GM11168 (cell line): ENCODE measurements at regions not wholly inside any gene's neighbourhood (a gene's known extent, or its start where the extent isn't known, plus 50 kb on each side); places are given as distances from the start of the nearest gene placed in this dataset.

Source experiments
- in situ Hi-C: fragments of 300-500 bp; cut with MboI; formaldehyde crosslinking; loops from one replicate; pipeline ENCODE4 v1.12.0; 2022; ENCODE audit warnings: low sequenced_read_pairs; ENCODE audit not compliant: unreplicated experiment

DNA sequence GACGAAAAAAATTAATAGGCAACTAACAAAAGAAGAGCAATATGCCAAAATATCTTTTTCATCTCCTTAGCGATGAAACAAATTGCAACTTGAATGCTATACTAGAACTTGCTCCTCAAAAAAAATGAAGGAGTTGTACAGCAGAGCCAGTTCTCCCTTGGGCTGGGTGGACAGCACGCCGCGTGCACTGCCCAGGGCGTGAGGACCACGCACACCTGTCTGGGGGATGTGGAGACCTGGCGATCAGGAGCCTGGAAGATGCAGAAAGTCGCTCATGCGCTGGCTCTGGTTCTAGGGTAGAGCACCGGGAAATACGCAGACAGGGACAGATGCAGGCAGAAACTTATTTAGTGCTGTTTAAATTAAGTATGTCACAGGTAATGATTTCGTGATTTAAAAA is 342.0 kb upstream of the IRX4 start:
- in situ Hi-C loops, result no loop called here

DNA sequence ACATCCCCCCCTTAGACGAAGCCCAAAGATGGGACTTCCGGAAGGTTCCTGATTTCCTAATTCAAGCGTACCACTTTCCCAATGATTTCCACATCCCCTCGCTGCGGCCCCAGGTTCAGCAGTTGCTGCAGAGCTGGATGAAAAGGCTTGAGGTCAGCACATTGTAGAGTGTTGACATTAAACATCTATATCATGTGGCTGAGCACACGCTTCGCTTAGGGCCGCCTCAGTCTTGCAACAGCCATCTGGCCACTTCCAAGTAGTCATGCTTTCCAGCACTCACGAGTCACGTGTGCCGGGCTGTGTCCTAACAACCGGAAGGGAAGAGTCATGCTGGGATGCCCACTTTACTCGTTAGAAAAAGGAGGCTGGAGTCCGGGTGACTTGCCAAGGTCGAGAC is 340.6 kb upstream of the IRX4 start:
- in situ Hi-C loops, result no loop called here

DNA sequence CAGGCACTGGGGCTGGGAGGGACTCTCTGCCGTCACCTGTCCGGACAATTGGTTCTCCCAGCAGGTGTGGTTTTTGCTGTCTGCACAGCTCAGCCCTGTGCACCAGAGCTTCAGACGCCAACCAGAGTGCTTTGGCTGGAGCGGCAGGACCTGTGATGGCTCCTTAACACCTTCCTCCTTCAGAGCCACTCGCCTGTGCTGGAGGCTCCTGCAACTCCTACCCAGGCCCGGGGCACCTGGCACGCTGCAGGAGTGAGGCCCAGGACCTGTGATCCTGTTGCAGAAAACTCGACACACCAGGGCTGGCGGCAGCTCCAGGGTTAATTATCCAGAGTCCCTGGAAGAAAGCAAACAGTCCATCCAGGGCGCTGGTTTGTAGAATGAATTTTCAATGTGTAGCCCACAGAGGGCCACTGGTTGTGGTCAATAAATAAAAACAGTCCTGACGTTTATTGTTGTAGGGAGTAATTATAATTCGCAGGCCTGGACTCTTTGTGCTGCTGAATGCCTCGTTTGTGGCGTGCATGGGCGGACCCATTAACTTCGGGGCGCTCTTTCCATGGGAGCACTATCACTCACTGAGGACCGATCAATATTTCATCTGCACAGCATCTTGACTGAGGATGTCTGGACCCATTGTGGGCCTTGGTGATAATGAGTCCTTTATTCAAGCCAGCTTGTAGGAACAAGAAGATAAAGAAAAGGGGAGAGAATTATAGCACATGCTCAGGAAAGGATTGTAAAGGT is 339.7 kb upstream of the IRX4 start:
- in situ Hi-C loops, result no loop called here

DNA sequence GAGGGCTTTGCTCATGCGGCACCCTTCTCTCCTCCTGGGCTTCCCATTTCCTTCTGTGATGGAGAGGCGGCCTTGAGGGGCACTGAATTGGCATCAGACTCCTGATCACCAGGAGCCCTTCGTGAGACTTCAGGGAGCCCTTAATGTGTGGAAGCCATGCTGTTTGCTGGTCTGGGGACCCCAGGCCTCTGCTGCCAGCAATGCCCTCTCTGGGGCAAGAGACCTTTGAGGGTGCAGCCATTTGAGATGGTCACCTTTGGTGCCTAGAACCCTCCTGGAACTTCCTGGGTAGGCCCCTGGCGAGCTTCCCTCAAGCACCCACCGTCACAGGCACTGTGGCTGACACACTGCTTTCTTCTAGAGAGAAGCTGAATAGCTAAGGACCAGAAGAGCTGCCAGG is 338.7 kb upstream of the IRX4 start:
- in situ Hi-C loops, result no loop called here

DNA sequence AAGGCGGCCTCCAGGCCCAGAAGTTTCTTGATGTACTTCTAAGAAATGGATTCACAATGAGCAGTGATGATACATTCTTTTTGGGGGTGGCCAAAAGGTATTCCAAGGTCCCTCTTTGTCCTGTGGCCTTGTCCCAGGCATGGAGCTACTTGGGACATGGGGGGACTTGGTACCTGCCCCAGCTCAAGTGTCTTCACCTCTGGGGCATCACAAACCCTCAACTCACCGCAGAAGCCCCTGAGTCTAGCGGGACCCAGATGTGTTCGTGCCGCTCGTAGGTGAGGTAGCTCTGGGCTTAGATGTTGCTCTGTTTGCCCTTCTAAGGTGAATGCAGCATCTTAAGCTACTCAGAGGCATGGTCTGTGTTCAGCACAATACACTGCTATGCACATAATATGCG is 338.0 kb upstream of the IRX4 start:
- in situ Hi-C loops, result no loop called here

DNA sequence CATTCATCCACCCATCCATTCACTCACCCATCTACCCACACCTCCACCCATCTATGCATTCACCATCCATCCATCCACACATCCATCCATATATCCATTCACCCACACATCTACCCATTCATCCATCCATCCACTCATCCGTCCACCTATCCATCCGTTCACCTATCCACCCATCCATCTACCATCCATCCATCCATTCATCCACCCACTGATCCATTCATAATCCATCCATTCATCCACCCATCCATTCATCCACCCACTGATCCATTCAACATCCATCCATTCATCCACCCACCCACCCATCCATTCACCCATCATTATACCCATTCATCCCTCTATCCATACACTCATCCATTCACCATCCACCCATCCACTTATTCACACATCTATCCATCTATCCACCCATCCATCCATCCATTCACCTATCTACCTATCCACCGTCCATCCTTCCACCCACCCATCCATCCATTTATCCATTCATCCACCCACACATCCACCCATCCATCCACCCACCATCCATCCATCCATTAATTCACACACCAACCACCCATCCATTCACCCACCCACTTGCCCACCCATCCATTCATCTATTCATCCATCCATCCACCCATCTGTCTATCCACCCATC is 336.5 kb upstream of the IRX4 start:
- in situ Hi-C loops, result no loop called here

DNA sequence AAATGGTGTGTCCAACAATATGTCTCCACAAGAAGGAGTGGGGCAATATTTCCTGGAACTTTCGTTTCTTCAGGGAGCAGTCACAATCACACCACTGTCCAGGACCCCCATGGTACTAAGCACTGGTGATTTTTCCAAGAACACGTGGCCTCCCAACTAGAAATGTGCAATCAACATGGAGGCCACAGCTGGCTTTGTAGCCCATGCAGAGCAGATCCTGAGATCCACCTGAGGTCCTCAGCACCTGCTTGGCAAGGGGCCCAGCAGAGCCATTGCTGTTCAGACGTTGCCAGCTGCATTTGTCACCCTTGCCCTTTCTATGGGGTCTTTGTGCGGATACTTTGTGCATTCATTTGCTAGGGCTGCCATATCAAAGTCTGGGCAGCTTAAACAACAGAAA is 334.5 kb upstream of the IRX4 start:
- in situ Hi-C loops, result no loop called here

DNA sequence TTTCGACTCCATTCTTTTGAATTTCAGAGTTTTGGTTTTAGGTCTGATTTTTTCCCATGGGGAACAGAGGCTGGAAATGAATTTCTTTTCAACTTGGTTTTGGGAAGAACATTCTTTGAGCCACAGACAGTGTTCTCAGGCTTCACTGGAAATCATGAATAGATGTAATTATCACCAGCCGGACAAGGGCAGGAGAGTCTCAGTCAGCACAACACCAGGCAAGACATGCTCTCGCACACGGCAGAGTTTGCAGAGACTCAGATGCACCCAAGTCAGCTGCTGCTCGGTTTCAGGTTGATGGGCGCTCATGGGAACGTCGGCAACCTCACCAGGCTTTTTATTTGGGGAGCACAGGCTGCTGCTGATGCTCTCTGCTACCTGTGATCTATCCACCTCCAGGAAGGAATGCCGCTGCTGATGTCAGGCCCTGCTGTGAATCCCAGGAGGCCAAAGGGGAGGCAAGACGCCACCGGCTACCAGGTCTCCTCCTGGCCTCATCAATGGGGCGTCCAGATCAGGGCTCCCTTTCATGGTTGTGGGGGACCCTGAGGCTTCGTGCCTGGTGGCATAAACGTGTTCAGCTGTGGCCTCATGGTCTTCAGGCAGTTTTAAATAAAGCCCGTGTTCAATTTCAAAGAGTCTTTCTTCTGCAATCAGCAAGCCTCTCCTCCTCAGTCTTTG is 332.3 kb upstream of the IRX4 start:
- in situ Hi-C loops, result no loop called here

DNA sequence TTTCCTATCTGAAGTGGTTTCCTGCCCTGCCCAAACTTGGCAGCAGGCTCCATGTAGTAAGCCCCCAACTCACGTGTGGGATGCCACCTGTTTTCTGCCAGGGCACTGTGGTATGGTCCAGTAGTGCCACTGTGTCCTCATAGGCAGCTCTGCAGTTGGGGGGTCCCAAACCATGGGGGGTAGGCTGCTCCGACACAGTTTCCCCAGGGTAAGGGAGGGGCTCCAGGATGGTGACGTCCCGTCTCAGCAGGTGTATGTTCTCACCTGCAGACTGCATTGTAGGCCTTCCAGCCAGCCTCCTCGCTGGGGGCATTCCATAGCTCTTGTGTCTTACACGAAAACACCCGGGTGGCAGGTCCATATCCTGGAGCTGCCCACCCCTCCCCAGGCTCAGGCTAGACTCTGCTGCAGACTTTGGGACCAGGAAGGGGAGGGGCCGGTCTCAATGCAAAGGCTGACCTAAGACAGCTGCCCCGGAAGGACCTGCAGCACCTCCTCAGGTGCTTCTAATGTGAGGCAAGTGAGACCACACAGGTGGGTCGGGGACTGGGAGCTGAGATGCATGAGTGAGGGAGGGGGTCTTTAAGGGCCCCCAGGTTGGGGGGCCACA is 330.5 kb upstream of the IRX4 start:
- in situ Hi-C loops, result no loop called here

DNA sequence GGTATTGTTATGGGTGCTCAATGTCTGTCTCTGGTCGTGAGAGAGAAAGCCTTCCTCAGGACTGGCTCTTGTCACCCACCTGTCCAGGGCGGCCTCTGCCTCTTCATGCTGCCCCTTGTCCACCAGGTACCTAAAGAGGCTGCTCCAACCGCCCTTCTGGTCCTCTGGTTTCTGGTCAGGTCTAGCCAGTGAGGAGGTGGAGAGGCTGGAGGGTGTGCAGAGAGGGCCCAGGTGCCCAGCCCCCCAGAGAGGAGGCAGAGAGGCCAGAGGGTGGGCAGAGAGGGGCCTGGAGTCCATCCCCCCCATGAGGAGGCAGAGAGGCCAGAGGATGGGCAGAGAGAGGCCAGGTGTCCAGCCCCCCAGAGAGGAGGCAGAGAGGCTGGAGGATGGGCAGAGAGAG is 329.8 kb upstream of the IRX4 start:
- in situ Hi-C loops, result no loop called here

DNA sequence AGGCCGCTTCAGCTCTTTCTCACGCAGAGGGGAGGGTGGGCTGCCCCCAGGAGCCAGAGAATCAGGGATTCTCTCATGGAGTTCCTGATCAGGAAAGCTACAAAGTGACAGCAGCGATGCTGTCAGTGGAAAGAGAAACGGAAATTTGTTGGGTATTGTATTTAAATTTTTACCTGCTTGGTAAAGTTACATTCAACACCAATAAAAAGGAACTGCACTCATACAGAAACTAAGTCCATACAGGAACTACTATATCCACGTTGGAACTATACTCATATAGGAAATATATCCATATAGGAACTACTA is 325.5 kb upstream of the IRX4 start:
- in situ Hi-C loops, result no loop called here

DNA sequence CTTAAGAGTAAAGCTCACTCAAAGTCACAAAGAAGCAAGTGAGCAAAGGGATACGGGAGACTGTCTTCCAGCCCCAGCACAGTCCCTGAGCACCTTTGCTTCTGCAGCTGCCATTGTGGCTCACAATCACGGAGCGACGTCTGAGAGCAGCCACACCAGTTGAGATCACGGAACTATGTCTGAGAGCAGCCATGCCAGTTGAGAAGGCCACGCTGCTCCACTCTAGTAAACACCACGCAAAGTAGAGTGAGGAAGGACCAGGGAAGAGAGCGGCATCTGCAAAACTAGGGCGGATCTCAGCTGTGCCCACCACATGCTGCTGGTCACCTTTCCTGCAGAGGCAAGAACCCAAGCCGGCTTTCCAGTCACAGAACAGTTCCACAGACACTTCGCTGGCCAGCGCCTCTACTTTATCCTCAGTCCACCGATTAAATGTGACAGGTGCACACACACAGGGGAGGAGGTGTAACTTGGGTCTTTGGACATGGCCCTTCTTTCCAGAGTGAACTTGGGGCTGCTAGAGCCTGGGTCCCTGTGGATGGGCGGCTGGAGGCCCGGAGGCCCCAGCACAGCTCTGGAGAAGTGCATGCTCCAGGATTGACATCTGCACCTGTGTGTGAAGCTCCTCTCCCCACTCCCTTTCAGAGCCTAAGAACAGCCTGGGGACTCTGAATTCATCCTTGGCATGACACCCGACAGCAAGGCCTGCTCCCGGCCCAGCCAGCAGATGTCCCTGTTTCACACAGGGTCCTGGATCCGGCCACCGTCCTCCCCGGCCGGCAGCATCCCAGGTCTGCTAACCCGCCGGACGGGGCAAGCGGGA is 324.9 kb upstream of the IRX4 start:
- in situ Hi-C loops, result no loop called here

DNA sequence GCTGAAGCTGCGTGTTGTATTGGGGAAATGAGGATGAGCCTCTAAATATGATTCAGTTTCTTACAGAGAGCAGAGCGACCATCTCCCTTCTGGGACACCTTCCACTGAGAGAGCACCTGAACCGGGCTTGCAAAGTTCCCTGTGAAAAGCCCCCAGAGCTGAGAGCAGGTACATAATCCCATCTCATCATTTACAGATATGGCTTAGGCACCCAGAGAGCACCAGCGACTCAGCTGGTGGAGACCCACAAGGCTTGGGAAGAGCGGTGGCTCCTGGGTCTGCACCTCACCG is 324.3 kb upstream of the IRX4 start:
- in situ Hi-C loops, result no loop called here

DNA sequence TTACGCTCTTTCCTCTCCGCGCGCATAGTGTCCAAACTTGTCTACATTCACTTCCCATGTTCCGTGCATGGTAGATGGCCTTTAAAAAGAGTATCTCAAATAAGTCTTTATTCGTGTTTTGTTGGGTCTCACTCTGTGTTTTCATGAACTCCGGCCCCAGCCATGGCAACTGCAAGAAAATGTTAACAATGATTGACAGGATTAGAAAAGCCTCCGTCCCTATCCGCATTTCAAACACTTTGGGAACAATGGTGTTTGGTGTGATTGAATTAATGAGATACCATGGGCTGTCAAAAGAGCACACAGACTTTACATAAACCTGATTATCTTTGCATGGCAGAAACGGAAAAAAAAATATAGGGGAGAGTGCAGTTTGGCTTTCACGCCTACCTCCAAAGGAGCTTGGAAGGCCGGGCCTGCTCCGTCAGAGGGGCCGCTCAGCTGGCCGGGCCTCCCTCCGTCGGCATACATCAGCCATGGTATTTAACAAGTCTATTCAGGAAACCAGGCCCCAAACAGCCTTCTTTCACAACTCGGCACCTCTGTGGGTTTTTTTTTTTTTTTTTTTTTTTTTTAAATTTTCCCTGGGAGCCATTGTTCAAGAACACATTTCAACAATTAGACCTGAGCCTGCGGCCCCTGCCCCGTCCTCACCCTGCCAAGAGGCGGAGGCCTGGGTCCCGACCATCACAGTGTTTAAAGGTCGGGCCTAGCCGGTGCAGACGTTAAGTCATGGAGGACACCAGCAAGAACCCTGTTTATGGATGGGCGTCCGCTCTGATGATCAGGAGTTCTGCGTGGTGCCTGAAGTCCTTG is 323.8 kb upstream of the IRX4 start:
- in situ Hi-C loops, result no loop called here

DNA sequence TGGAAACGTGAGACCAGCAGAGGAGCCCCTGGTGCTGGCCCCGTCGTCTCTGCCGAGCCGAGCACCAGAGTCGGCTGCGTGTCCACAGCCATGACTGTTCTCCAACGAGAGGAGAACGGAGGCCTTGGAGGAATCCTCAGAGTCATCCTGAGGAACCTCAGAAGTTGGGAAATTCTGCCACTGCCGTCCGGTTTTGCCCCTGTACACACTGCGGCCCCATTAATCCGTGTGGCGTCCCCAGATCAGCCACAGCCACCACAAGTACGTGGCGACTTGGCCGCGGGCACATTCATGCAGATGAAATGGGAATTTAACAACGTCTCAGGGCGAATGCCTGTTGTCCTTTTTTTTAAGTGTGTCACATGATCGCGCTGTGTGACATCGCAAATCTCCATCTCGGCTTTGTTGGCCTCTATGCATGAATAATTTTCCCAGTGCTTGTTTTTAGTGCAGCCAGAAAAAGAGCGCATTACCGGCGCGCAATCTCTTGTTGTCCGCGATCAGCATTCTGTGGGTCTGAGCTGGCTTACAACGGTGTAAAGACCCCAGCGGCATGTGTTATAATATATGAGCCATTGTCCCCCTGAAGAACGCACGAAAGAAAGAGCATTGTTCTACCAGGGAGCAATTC is 323.0 kb upstream of the IRX4 start:
- in situ Hi-C loops, result no loop called here

DNA sequence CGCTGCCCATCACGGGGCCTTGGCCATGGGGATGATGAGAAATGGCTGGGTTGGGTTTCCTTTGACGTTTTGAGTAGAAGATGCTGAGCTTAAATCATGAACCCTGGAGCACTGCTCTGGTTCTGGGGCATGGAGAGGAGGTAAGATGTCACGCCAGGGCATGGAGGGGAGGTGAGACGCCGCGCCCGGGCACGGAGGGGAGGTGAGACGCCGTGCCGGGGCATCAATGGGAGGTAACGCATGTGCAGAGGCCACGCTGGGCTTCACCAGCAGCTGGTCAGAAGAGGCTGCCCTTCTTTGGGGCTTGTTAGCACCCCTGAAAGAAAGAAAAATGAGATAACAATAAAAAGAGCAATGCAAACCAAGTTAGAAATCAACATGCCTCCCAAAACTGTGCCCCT is 322.5 kb upstream of the IRX4 start:
- in situ Hi-C loops, result no loop called here

DNA sequence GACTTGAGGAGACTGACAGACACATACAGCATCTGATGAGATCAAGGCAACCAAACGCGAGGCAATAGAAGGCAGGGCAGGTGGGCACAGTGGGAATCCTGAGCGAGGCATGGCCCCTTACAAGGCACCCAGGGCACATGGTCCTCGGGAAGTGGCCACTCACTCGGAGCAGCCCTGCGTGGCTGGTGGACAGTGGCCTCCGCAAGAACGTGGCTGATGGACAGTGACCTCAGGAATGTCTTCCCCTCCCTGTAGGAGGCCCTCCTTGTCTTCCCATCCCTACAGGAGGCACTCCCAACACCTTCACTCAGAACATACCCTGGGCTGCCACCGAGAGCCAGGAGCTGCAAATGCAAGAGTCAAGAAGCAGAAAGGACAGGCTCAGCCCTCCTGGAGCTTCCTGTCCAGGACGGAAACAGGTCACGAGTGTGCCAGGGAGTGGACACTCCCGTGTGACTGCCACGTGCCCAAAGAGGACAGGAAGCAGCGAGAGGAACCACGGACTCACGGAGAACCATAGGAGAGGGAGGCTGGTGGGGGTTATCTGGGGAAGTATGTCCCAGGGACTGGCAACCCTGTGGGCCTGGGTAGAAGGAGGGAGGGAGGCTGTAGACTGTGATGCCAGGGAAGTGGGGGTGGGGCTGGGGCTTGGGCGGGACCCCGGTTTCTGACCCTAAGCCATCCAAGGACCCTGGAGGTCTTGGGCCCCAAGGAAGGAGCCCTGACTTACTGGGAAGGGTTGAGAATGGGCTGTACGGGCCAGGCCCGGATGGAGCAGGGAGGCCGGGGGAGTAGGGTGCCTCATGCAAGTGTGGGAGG is 321.9 kb upstream of the IRX4 start:
- in situ Hi-C loops, result no loop called here

DNA sequence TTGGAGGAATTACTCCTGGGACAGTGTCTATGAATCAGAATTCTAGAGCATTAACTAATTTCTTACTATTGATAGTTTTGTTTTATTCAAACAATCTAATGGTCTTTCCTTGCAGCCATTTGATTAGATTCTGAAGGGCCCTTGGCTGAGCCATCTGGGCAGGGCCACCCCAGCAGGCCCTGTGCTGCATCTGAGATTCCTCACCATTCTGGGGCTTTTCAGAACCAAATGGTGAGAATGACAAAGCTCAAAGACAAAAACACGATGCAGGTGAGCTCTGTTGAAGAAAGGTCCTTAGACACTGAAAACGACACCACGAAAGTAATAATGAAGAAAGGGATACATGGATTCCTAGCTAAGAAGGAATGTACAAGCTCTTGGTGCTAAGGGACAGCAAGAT is 321.0 kb upstream of the IRX4 start:
- in situ Hi-C loops, result no loop called here

DNA sequence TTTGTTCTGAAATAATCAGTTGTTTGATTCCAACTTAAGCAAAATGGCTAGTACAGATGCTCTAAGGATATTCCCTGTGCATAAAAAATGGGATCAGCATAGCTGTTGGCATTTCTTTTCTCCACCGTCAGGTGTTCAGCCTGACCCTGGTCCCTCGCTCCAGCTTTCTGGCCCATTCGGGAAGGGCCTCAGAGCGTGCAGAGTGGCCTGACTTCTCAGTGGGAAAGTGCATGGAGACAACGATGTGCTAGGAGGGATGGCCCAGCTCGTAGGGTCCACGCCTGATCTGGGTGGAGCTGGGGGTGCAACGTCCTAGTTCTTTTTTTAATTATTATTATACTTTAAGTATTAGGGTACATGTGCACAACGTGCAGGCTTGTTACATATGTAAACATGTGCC is 319.1 kb upstream of the IRX4 start:
- in situ Hi-C loops, result no loop called here
